Hepatocyte (in vitro differentiated cells): ENCODE measurements at regions not wholly inside any gene's neighbourhood (a gene's known extent, or its start where the extent isn't known, plus 50 kb on each side); places are given as distances from the start of the nearest gene placed in this dataset.

Source experiments
- DNase-seq: peaks from one replicate; pipeline ENCODE4 v3.0.0-alpha.2; 2016; ENCODE audit warnings: low spot score
- H2AFZ ChIP-seq: fragments of 200-600 bp; sonication (generic); 2 replicates; pipeline ENCODE4 v1.6.0; 2016; ENCODE audit warnings: antibody characterized with exemption, mild to moderate bottlenecking
- H3K27ac ChIP-seq: fragments of 200-600 bp; sonication (generic); 2 replicates; pipeline ENCODE4 v1.5.1; 2016; ENCODE audit warnings: mild to moderate bottlenecking
- H3K27me3 ChIP-seq: fragments of 200-600 bp; sonication (generic); 2 replicates; pipeline ENCODE4 v1.6.1; 2016
- H3K36me3 ChIP-seq: fragments of 200-600 bp; sonication (generic); replicated peaks from 2 replicates; pipeline ENCODE4 v1.5.1; 2016; ENCODE audit warnings: low read depth; ENCODE audit not compliant: insufficient read depth
- H3K4me1 ChIP-seq: fragments of 200-600 bp; sonication (generic); 2 replicates; pipeline ENCODE4 v1.5.1; 2016; ENCODE audit warnings: mild to moderate bottlenecking, moderate library complexity; ENCODE audit not compliant: insufficient read depth
- H3K4me2 ChIP-seq: fragments of 200-600 bp; sonication (generic); 2 replicates; pipeline ENCODE4 v1.6.0; 2016
- H3K4me3 ChIP-seq: fragments of 200-600 bp; sonication (generic); 2 replicates; pipeline ENCODE4 v1.5.1; 2016; ENCODE audit warnings: mild to moderate bottlenecking
- H3K79me2 ChIP-seq: fragments of 200-600 bp; sonication (generic); 2 replicates; pipeline ENCODE4 v1.6.0; 2017; ENCODE audit warnings: mild to moderate bottlenecking
- H3K9me2 ChIP-seq: fragments of 200-600 bp; sonication (generic); replicated peaks from 2 replicates; pipeline ENCODE4 v1.6.0; 2017; ENCODE audit warnings: mild to moderate bottlenecking; ENCODE audit not compliant: insufficient read depth
- H3K9me3 ChIP-seq: fragments of 200-600 bp; sonication (generic); 2 replicates; pipeline ENCODE4 v1.5.1; 2016; ENCODE audit warnings: low read depth, mild to moderate bottlenecking
- H4K20me1 ChIP-seq: fragments of 200-600 bp; sonication (generic); 2 replicates; pipeline ENCODE4 v1.6.0; 2016; ENCODE audit warnings: mild to moderate bottlenecking; ENCODE audit not compliant: insufficient read depth, poor library complexity, severe bottlenecking
- CTCF ChIP-seq: fragments of 200-600 bp; sonication (generic); IDR thresholded peaks from 2 replicates; pipeline ENCODE4 v1.5.1; 2016; ENCODE audit warnings: antibody characterized with exemption, mild to moderate bottlenecking; ENCODE audit not compliant: poor library complexity
- EZH2 ChIP-seq: fragments of 200-600 bp; sonication (generic); IDR thresholded peaks from 2 replicates; pipeline ENCODE4 v1.6.1; 2016; ENCODE audit warnings: antibody characterized with exemption, mild to moderate bottlenecking, borderline replicate concordance
- EZH2phosphoT487 ChIP-seq: fragments of 200-600 bp; sonication (generic); IDR thresholded peaks from one replicate; pipeline ENCODE4 v1.6.1; 2018; ENCODE audit warnings: antibody characterized with exemption, mild to moderate bottlenecking, low read depth, moderate library complexity; ENCODE audit not compliant: unreplicated experiment, severe bottlenecking
- WGBS: methylation state at CpG from one replicate; pipeline ENCODE4 v1.1.6; 2016; ENCODE audit warnings: low lambda C conversion rate; ENCODE audit errors: missing lambda C conversion rate; 5-methylcytosine and 5-hydroxymethylcytosine counted together

- H3K9me3 ChIP-seq: no peaks in the 10 kb centered on the region
- H3K4me3 ChIP-seq: no peak overlapping the region
- no peaks in the 10 kb centered on the region for H3K79me2 ChIP-seq
- H3K27me3 ChIP-seq: no peaks in the 10 kb centered on the region
- H3K4me1 ChIP-seq: no peaks in the 10 kb centered on the region
- no peaks in the 10 kb centered on the region for H4K20me1 ChIP-seq
- WGBS: 64% methylated on average over 1 of the region's 1 CpG
- TF ChIP-seq CTCF (no peak), EZH2 (no peak), EZH2phosphoT487 (no peak)
- no peak overlapping the region for H3K4me2 ChIP-seq
- no peak overlapping the region for H2AFZ ChIP-seq
- H3K36me3 ChIP-seq: no peaks in the 10 kb centered on the region
- no peak for DNase-seq
- H3K27ac ChIP-seq: no peak overlapping the region
- H3K9me2 ChIP-seq: no peaks in the 10 kb centered on the region
These were observed 145.5 kb downstream of the SLC6A15 start for GRCh38 chr12:84767079-84767478.

GRCh38 chr12:84766375-84766774 is 146.2 kb downstream of the SLC6A15 start:
- Histone ChIP-seq H3K27me3 (no peaks in the 10 kb centered on the region), H3K27ac (no peak overlapping the region), H3K9me3 (no peaks in the 10 kb centered on the region), H3K79me2 (no peaks in the 10 kb centered on the region), H3K4me1 (no peaks in the 10 kb centered on the region), H3K4me2 (no peak overlapping the region), H3K4me3 (no peak overlapping the region), H2AFZ (no peak overlapping the region), H3K36me3 (no peaks in the 10 kb centered on the region), H4K20me1 (no peaks in the 10 kb centered on the region), H3K9me2 (no peaks in the 10 kb centered on the region)
- TF ChIP-seq EZH2 (no peak), CTCF (no peak), EZH2phosphoT487 (no peak)
- no peak for DNase-seq

GRCh38 chr12:84764001-84764400 is 148.6 kb downstream of the SLC6A15 start:
- H3K9me3 ChIP-seq: no peaks in the 10 kb centered on the region
- no peak overlapping the region for H3K27ac ChIP-seq
- no peak overlapping the region for H3K4me2 ChIP-seq
- H4K20me1 ChIP-seq: no peaks in the 10 kb centered on the region
- 68% methylated on average over 1 of the region's 1 CpG for WGBS
- H3K27me3 ChIP-seq: no peaks in the 10 kb centered on the region
- H3K79me2 ChIP-seq: no peaks in the 10 kb centered on the region
- TF ChIP-seq EZH2: no peak
- TF ChIP-seq EZH2phosphoT487: no peak
- no peak for TF ChIP-seq CTCF
- H2AFZ ChIP-seq: no peak overlapping the region
- H3K4me1 ChIP-seq: no peaks in the 10 kb centered on the region
- no peak overlapping the region for H3K4me3 ChIP-seq
- no peaks in the 10 kb centered on the region for H3K36me3 ChIP-seq
- no peaks in the 10 kb centered on the region for H3K9me2 ChIP-seq
- no peak for DNase-seq

- TF ChIP-seq EZH2 (no peak), CTCF (no peak), EZH2phosphoT487 (no peak)
- 80% methylated on average over 1 of the region's 1 CpG for WGBS
- H3K36me3 ChIP-seq: no peaks in the 10 kb centered on the region
These were observed 149.5 kb downstream of the SLC6A15 start for GRCh38 chr12:84763107-84763506.

More at GRCh38 chr12:84763107-84763506, 149.5 kb downstream of the SLC6A15 start:
- no peaks in the 10 kb centered on the region for H3K9me2 ChIP-seq
- no peak for DNase-seq
- no peaks in the 10 kb centered on the region for H4K20me1 ChIP-seq
- H2AFZ ChIP-seq: no peak overlapping the region
- no peak overlapping the region for H3K27ac ChIP-seq
- H3K79me2 ChIP-seq: no peaks in the 10 kb centered on the region
- H3K4me3 ChIP-seq: no peak overlapping the region
- H3K27me3 ChIP-seq: no peaks in the 10 kb centered on the region
- no peaks in the 10 kb centered on the region for H3K4me1 ChIP-seq
- no peak overlapping the region for H3K4me2 ChIP-seq
- no peaks in the 10 kb centered on the region for H3K9me3 ChIP-seq
